GM21360 (cell line): ENCODE measurements at regions not wholly inside any gene's neighbourhood (a gene's known extent, or its start where the extent isn't known, plus 50 kb on each side); places are given as distances from the start of the nearest gene placed in this dataset.

Experiments
- ATAC-seq: cut with Tn5 transposase; IDR thresholded peaks from one replicate; pipeline ENCODE4 v1.9.1; 2021; ENCODE audit warnings: mild to moderate bottlenecking, moderate library complexity; ENCODE audit not compliant: unreplicated experiment

DNA sequence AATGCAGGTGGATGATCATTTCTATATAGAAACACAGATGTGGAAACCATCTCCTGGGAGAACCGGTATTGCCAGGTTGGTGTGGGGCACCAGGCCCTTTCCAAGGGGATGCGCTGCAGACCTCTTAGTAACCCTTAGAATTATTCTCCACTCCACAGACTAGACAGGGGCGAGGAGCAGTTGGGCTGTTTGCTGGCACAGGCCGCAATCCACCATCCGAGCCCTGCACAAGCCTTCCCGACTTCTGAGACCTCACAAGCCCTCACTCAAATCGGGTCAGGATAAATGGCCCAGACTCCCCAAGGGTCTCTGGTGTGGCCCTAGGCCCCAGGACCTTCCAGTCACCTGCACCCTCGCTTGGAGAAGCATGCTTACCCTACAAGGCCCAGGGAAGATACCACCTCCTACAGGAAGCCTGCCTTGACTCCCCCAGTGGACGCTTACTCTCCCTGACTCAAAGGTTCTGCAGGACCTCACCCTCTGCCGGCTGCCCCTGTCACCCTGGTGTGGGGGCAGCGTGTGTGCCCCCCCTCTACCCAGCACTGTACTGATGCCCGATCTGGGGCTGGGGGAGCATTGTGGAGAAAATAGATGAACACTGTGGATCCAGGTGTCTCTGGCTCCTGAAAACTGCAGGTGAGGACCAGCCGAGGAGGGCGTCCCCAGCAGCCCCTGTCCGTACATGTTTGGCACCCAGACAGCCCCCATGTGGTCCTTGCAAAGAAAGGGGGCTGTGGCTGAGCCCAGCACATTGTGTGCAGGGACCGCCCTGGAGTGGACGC is 49.8 kb upstream of the ACSF3 start:
- ATAC-seq: no peak
